ENCODE measurements at regions not wholly inside any gene's neighbourhood (a gene's known extent, or its start where the extent isn't known, plus 50 kb on each side); places are given as distances from the start of the nearest gene placed in this dataset.

DNA sequence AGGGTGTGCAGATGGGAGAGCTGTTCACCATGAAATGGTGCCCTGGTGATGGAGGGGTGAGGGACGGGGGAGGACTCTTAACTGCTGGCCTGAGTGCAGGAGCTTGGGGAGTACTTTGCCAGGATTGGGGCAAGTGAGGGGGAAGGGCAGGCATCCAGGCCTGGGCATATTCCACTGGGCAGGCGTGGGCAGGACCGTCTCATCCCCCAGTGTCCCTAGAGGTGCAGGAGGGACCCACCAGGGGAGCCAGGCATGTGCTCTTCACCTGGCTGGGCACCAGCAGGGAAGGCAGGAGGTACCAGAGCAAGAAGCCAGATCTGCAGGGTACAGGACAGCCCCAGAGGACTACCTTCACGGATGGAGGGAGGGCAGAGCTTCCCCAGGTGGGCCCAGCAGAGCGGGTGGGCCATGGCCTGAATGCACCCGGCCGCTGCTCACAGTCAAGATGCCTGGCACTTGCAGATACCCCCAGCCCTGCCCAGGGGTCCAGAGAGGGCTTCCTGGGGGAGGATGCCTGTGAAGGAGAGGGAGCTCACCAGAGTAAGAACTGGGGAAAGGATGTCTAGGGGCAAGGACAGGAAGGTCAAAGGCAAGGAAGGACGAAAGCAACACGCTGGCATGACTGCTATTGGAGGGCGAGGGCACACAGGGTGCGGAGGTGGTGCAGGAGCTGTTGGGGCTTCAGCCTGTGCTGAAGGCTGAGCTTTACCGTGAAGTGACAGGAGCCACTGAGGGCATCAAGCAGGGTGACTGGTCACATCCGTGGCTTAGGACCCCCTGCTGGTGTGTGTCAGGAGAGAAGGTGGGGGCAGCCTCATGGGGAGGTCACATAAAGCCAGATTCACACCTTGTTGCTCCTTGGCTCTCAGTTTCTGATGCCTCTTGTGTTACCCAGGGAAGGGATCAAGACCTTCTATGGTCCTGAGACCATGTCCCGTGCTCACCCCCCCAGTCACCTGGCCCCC is 68.2 kb upstream of the NKX1-1 start:
- no peak for DNase-seq

DNA sequence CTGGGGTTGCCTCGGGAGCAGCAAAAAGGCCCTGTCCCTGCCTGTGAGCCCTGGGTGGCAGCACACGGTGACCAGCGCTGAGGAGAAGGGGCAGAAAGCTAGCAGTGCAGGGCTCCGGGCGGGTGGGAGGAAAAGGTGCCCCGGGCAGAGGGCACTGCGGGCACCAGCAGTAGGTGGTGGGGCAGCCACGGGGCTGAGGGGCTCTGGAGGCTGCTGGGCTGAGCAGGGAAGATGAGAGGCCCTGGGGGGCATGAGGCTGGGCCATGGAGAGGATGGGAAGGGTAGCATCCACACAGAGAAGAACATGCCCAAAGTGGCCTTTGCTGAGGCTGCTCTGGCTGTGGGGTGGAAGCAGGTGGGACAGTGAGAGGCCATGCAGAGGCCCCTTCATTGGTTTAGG is 67.5 kb upstream of the NKX1-1 start:
- DNase-seq: no peak

DNA sequence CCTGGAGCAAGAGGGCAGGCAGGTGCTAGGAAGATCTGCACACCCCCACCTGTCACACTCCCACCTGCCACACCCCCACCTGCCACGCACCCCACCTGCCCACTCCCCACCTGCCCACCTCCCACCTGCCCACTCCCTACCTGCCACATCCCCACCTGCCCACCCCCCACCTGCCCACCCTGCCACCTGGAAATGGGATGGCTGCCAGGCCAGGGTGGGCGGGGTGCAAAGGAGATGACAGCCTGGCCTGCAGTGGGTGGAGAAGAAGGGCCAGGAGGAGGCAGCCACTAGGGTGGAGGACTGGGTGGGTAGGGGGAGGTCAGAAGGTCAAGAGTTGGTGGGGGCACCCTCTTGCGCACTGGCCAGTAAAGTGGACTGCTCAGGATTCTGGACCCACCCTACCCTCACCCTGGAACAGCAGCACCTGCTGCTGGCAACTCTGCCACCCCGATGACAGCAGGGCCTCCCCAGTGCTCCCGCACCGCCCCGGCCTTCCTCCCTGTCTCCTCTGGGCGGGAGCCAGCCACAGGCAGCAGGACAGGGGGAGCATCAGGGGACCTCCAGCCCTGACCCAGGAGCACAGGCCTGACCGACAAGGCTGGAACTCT is 66.8 kb upstream of the NKX1-1 start:
- DNase-seq: no peak

DNA sequence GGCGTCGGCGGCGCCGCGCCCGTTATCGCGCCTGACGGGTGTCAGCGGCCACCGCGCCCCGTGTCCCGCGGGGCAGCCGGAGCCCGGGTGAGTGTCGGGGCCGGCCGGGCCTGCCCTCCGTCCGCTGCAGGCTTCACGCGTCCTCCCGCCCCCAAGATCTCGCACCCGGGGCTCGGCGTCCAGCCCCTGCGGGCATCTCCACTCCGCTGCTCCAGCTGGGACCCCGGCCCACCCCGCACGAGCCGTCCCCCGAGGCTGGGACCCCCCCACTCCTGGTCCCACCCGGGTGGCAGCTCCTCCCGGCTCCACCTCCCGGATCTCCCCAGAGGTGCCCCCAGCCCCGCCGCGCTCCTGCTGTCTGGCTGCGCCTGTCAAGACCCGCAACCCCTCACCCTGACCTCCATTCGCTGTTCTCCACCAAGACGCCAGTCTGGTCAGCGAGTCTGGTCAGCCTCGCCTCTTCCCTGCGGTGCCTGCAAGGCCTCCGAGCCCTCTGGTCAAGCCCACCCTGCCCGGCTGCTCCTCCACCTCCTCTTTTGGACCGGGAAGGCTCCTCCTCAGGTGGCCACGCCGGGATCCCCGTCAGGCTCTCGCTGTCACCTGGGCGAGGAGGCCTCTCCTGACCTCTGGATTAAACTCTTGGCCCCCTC is 66.0 kb upstream of the NKX1-1 start:
- DNase-seq: no peak

DNA sequence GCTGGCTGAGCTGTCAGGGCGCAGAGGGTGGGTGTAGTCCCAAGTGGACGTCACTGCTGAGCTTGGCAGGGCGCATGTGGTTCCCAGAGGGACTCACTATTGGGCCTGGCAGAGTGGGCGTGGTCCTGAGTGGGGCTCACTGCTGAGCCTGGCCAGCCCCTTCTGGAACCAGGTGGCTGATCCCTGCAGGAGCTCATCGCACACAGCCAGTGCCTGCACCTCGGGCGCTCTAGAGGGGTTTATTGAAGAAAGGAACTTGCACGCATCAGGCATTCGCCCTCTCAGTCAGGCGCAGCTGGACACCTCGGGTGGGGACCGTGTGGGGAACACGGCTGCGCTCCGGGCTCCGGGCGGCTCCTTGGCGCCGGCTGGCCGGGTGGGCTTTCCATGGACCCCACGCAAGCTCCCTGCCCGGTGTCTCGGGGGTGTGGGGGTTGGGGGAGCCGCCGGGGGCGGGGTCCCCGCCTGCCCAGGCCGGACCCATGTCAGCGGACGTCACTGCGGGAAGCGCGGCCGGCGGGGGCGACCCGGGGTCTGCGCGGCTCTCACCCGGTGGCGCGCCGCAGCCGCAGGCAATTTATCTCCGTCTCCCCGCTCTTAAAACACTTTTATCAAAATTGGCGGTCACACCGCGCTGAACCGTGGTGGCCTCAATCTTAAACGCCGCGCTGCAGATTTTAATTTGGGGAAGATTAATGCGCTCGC is 65.4 kb upstream of the NKX1-1 start:
- no peak for DNase-seq

DNA sequence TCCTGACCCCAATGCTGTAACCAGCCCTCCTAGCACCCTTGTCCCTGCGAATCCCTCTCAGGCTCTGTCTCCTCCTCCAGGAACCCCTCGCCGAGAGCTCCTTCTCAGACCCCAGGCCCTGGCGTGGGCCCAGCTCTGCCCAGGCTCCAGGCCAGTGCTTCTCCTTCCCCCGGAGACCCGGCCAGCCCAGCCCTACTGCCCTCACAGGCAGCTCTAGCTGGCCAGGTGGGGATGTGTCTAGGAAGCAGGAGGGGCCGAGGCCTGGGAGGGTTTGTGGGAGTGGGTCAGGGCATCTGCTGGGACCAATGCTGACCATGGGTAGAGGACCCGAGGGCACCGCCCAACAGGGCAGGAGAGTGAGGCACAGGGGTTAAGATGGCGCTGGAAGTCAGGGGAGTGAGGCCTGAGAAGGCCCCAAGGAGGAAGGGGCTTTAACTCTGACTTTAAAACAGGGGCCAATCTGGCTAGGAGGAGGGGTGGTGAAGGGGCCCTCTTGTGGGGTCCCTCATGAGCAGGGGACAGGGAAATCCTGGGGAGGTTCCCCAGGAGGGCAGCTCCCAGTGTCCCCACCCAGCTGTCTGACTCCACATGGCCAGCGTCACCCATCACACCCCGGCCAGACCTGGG is 64.7 kb upstream of the NKX1-1 start:
- no peak for DNase-seq

DNA sequence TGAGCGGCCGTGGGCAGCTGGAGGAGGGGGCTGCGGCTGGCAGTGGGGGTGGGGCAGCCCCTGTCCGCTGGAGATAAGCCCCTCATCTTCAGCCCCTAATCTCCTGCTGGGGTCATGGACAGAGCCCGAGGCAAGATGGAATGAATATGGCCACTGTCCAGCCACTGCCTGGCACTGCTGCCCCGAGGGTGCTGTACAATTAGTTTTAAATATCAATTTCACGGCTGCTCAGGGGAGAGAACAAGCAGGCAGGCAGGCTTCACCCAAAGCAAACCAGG is 64.1 kb upstream of the NKX1-1 start:
- no peak for DNase-seq

DNA sequence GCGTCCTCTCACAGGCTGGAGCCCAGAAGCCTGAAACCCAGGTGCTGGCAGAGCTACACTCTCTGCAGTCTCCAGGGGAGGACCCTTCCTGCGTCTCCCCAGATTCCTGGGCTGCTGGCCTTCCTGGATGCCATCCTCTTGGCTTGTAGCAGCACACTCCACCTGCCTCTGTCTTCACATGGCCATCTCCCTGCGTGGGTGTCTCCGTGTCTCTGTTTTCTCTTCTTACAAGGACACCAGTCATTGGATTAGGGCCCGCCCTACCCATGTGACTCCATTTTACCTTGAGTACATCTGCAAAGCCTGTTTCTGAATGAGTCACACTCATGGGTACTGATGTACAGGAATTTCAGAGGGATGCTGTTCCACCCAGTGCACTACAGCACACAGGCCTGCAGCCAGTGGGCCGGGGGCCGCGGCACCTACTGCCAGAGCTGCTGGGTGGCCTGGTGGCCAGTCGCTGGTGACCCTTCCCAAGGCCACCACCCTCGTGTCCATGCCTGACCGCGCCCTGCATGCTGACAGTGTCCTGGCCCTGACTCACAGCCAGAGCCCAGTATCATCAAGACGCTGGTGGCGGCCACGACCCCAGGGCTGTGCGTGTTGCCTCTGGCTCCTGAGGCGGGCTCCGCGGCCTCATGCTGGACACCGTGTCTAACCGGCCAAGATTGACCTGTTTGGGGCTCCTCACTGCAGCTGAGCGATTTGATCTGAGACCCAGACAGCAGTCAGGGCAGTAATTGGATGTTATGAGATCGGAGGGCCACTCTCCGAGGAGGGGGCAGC is 63.6 kb upstream of the NKX1-1 start:
- no peak for DNase-seq

DNA sequence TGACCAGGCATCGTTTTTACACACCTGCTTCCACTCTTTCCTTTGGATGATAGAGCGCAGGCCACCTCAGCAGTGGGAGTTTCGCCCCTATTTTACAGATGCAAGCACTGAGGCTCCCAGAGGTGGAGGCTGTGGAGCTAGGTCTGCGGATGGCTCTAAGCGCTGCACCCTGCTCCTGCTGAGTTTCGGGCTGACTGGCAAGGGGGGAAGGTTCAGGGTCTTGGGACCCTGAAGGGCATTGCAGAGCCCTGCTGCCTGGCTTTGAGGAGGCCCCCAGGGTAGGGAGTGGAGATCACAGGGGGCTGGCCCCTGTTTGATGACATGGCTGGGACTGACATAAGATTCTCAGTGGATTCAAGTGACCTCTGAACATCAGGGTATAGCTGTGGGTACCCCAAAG is 62.8 kb upstream of the NKX1-1 start:
- no peak for DNase-seq

DNA sequence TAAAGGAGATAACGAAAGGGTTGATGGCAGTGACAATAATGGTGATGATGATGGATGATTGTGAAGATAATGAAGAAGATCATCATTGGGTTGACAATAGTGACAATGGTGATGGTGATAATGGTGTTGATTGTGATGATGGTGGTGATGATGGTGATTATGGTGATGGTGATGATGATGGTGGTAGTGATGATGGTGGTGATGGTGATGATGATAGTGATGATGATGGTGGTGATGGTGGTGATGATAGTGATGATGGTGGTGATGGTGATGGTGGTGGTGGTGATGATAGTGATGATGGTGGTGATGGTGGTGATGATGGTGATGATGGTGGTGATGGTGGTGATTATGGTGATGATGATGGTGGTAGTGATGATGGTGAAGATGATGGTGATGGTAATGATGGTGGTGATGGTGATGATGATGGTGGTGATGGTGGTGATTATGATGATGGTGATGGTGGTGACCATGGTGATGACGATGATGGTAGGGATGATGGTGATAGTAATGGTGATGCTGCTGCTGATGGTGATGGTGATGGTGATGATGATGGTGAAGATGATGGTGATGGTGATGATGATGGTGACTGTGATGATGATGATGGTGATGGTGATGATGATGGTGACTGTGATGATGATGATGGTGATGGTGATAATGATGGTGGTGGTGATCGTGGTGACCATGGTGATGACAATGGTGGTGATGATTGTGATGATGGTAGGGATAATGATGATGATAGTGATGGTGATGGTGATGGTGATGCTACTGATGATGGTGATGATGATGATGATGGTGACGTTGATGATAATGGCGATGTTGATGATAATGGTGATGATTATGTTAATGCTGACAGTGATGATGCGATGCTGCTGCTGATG is 61.6 kb upstream of the NKX1-1 start:
- no peak for DNase-seq

DNA sequence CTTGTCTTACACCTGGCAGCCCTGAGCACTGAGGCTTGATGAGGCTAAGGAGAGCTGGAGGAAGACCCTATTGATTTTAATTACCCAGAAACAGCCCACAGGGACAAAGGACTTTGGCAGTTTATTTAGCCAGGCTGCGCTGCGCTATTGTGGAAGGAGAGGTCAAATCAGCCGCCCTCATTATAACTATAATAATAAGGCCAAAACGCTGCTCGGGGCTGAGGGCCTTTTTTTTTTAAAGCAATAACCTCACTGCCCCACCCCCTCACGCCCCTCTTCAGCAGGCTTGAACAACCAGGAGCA is 60.6 kb upstream of the NKX1-1 start:
- DNase-seq: no peak

DNA sequence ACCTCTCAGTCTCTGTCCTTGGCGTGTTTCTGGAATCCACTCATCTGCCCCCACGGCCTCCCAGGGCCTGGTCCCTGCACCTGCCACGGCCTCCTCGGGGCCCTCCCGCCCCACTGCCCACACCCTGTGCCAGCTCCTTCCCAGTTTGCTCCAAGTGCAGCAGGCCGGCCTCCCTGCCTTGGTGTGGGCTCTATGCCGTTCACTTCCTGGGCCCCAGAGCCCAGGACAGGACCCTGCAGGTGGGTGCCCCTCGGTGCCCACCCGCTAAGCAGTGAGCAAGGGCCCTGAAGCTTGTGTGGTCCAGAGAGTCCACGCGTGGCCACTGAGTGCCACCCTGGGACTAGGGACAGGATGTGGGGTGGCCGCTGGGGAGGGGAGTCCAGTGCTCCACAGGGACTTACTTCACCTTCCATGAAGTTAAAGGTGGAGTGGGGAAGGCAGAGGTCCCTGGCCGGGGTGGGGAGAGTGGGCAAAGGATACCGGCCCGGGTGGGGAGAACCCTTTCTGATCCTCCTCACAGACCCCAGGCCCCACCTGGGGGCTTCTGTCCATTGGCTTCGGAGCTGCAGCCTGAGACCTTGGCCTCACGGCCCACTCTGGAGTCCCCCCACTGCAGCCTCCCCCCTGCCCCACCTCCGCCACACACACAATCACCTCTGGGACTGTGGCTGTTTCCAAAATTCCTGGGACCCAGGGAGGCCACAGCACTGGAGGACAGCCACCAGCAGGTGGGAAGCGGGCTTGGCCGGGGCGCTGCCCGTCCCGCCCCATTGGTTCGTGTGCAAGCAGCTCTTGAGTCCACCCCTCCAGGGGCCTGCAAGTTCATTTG is 60.0 kb upstream of the NKX1-1 start:
- no peak for DNase-seq

DNA sequence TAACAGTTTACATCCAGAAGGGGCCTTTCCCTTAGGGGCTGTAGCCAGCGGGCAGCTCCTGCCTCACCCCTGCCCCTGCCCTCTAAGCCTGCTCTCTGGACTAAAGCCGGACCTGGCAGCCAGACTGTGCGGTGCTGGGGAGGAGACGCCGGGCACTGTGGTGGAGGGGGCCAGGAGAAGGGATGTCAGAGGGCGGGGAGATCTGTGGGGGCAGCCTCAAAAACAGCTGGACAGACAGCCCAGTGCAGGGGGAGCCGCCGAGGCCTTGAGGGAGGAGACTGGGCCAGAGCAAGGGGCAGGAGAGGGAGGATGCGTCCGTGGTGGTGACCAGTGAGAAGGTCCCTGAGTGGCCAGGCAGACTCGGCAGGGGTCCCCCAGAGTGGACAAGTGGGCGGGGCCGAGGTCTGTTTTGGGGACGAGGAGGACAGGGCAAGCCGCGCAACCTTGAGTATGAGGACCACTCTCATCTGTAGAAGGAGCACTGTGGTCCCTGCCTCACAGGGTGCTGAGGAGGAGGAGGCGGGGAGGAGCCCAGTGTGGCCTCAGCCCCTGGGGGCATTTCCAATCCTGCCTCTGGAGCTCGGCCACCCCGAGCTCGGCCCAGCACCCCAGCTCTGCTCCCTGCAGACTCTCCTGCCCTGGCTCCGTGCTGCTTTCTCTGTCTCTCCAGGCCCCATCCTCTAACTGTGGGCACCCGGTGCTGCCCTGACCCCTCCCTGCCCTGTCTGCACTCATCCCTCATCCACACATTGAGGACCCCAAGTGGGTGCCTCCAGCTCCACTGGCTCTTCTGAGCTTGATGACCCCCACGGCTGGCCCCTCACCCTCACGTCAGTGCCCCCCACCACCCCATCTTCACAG is 59.2 kb upstream of the NKX1-1 start:
- DNase-seq: no peak

DNA sequence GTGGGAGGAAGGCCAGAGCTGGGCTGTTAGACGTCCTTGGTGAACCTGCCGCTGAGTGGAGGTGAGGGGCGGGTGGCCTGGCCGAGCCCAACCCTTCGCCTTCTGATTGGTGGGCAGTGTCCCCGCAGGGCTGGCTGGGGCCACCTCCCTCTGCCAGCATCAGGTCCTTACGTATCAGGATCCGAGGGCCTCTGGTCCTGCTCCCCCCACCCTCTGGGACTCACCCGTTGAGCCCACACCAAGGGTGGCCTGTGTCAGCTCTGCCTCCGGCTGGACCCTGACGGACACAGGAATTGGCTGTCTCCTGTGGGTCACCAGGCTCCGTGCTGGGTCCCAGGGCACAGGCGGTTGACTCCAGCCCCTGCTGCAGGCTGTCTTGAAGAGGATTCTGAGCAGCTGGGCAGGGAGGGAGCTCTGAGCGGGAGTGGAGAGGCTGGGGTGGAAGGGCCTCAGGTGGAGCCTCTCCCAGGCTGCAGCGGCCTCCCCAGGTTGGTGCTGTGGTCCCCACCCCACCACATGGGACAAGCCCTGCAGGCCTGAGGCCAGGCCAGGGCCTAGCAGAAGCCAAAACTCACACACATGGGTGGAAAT is 58.4 kb upstream of the NKX1-1 start:
- DNase-seq: no peak

DNA sequence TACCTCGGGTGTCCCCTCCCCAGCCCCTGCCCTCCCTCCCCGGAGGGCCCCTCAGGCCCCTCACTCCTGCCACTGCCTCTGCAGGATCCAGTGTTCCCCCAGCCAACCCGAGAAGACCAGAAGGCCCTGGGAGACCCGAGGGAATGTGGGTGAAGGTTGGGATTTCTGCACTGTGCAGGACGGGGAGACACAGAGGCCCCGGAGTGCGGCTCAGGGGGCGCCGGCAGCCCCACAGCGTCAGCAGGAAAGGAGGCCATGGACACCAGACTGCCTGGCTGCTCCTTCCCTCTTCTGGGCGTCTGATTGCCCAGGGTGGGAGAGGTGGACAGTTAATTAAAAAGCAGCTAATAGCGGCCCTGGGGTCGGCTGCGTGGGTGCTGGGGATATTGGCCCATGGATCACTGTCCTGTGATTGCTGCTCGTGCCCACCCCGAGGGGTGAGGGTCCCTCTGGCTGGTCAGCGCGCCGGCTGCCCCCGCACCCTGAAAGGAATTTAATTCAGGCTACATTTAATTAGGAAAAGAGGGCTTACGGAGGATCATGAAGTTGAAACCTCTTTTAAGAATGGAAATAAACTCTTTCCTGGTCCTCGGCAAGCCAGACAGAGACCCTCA is 57.8 kb upstream of the NKX1-1 start:
- no peak for DNase-seq

DNA sequence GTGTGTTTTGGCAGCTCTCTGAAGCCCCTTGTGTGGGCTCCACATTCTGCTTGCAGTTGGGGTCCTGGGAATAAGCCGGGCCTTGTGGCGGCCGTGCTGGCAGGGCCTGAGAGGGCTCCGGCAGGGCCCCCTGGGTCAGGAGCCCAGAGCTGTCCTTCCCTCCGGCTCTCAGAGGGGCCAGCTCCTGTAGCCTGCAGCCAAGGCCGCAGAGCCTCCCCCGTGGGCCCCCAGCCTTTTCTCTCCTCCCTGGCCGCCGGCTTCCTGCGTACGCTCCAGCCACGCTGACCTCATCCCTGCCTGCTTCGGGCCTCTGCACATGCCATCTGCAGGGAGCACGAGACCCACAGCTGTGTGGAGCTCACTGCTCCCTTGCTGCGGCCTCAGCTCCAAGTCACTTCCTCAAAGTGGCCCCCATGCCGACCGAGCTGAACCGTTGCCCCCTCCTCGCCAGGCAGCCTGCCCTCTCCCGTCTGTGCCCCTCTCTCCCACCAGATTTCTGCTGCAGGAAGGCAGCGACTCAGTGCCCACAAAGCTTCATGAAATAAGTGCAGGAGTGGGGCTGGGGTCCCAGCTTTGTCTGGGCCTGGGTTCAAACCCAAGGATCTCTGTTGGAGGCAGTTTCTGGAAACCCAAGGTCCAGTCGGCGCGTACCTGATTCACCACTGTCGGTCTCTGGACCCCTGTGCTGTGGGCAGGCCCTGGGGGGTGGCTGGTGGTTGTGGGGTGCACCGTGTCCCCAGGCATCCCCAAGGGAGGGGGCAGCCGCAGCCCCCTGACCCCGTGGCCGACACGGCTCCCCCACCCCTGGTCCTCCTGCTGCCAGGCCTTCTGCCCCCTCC is 57.1 kb upstream of the NKX1-1 start:
- no peak for DNase-seq

DNA sequence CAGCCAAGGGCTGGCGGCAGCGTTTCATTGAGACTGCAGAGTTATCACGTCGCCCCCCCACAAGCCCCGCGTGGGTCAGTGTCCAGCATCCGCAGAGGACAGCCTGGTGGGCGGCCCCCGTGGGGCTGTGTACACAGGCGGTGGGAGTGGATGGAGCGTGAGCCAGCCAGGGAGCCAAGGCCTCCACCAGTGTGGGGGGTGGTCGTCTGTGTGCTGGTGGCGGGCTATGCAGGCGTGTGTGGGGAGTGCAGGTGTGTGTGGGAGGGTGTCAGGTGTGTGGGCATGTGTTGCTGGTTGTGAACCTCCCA is 56.5 kb upstream of the NKX1-1 start:
- DNase-seq: no peak

All from CD4-positive, alpha-beta T cell treated with Interleukin-1 beta for 1 hour (primary cell).